ENCODE measurements at regions not wholly inside any gene's neighbourhood (a gene's known extent, or its start where the extent isn't known, plus 50 kb on each side); places are given as distances from the start of the nearest gene placed in this dataset.

- no peak for DNase-seq
Measured at GRCh38 chr16:63752347-63752746, 1369.5 kb downstream of the CDH11 start.

GRCh38 chr16:63749276-63749675 is 1372.6 kb downstream of the CDH11 start:
- DNase-seq, result no peak

- DNase-seq, result no peak
Measured at GRCh38 chr16:63745456-63745855, 1376.4 kb downstream of the CDH11 start.

- DNase-seq, result no peak
Measured at GRCh38 chr16:63744077-63744874, 1377.6 kb downstream of the CDH11 start.

GRCh38 chr16:63742150-63742549 is 1379.7 kb downstream of the CDH11 start:
- DNase-seq, result no peak

- DNase-seq, result no peak
Measured at GRCh38 chr16:63737633-63738032, 1384.2 kb downstream of the CDH11 start.

- no peak for DNase-seq
Measured at GRCh38 chr16:63735456-63735855, 1386.4 kb downstream of the CDH11 start.

- DNase-seq, result no peak
Measured at GRCh38 chr16:63720848-63721247, 1401.0 kb downstream of the CDH11 start.

- DNase-seq, result no peak
Measured at GRCh38 chr16:63719926-63720325, 1401.9 kb downstream of the CDH11 start.

GRCh38 chr16:63717806-63718205 is 1404.1 kb downstream of the CDH11 start:
- DNase-seq, result no peak

- no peak for DNase-seq
Measured at GRCh38 chr16:63714876-63715275, 1407.0 kb downstream of the CDH11 start.

GRCh38 chr16:63712725-63713124 is 1409.1 kb downstream of the CDH11 start:
- no peak for DNase-seq

- no peak for DNase-seq
Measured at GRCh38 chr16:63703612-63704011, 1418.3 kb downstream of the CDH11 start.

GRCh38 chr16:63702981-63703590 is 1418.8 kb downstream of the CDH11 start:
- no peak for DNase-seq

GRCh38 chr16:63697736-63698135 is 1424.1 kb downstream of the CDH11 start:
- no peak for DNase-seq

GRCh38 chr16:63695347-63695746 is 1426.5 kb downstream of the CDH11 start:
- no peak for DNase-seq

GRCh38 chr16:63690961-63691360 is 1430.9 kb downstream of the CDH11 start:
- no peak for DNase-seq

GRCh38 chr16:63690267-63690666 is 1431.6 kb downstream of the CDH11 start:
- no peak for DNase-seq

- DNase-seq, result no peak
Measured at GRCh38 chr16:63689068-63689467, 1432.8 kb downstream of the CDH11 start.

GRCh38 chr16:63684149-63685101 is 1437.4 kb downstream of the CDH11 start:
- no peak for DNase-seq

- DNase-seq, result no peak
Measured at GRCh38 chr16:63682844-63683243, 1439.0 kb downstream of the CDH11 start.

- no peak for DNase-seq
Measured at GRCh38 chr16:63672493-63672892, 1449.4 kb downstream of the CDH11 start.

GRCh38 chr16:63663155-63663554 is 1458.7 kb downstream of the CDH11 start:
- DNase-seq, result no peak

Measured in suppressor macrophage treated with lipopolysaccharide for 1 hour (primary cell).